PC-3 (cell line): ENCODE measurements at regions not wholly inside any gene's neighbourhood (a gene's known extent, or its start where the extent isn't known, plus 50 kb on each side); places are given as distances from the start of the nearest gene placed in this dataset.

Experiments
- EZH2 ChIP-seq: fragments of 300-600 bp; sonication (generic); IDR thresholded peaks from one replicate; pipeline ENCODE4 v1.6.1; 2017; ENCODE audit warnings: antibody characterized with exemption, mild to moderate bottlenecking, low read length; ENCODE audit not compliant: unreplicated experiment
- EZH2phosphoT487 ChIP-seq: fragments of 300-600 bp; sonication (generic); IDR thresholded peaks from 2 replicates; pipeline ENCODE4 v1.6.1; 2018; ENCODE audit warnings: mild to moderate bottlenecking, antibody characterized with exemption, low read length, borderline replicate concordance
- TF ChIP-seq, protein P1 (sequence below): fragments of 300-600 bp; sonication (generic); conservative IDR thresholded peaks from 2 replicates; pipeline ENCODE4 v1.5.1; 2017; ENCODE audit warnings: antibody characterized with exemption, low read depth, mild to moderate bottlenecking, low read length

DNA sequence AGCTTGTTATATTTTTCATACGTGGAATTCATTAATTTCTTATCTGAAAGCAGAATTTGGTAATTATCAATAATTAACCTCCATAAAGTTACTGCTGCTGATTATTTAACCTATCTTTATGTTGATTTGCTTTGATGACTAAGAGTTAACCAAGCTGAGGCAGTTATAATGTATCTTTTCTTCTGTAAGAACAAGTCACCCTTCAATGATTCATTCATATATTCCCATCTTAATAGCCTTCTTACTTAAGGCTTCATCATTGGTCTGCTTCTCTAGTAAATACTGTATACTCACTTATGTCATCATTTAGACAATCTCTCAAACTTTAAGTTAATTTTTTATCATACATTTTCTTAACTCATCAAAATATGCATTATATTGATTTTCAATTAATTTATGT lies 592.2 kb downstream of the ANXA1 start:
- TF ChIP-seq, protein P1, sequence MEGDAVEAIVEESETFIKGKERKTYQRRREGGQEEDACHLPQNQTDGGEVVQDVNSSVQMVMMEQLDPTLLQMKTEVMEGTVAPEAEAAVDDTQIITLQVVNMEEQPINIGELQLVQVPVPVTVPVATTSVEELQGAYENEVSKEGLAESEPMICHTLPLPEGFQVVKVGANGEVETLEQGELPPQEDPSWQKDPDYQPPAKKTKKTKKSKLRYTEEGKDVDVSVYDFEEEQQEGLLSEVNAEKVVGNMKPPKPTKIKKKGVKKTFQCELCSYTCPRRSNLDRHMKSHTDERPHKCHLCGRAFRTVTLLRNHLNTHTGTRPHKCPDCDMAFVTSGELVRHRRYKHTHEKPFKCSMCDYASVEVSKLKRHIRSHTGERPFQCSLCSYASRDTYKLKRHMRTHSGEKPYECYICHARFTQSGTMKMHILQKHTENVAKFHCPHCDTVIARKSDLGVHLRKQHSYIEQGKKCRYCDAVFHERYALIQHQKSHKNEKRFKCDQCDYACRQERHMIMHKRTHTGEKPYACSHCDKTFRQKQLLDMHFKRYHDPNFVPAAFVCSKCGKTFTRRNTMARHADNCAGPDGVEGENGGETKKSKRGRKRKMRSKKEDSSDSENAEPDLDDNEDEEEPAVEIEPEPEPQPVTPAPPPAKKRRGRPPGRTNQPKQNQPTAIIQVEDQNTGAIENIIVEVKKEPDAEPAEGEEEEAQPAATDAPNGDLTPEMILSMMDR, result no peak
- TF ChIP-seq EZH2 (no peak), EZH2phosphoT487 (no peak)
